ENCODE measurements at regions not wholly inside any gene's neighbourhood (a gene's known extent, or its start where the extent isn't known, plus 50 kb on each side); places are given as distances from the start of the nearest gene placed in this dataset.

- TF ChIP-seq EGR1 (IDR thresholded peaks at IDR 0.05) (no peak), ZBTB7A (IDR thresholded peaks at IDR 0.05; ENCODE audit: low read depth) (no peak), USF1 (IDR thresholded peaks at IDR 0.05) (no peak), TEAD4 (IDR thresholded peaks at IDR 0.05) (no peak), CREB1 (IDR thresholded peaks at IDR 0.05; ENCODE audit: low read depth) (no peak), MAX (IDR thresholded peaks at IDR 0.05) (no peak), REST (IDR thresholded peaks at IDR 0.05; ENCODE audit: low read depth) (no peak), FOXM1 (IDR thresholded peaks at IDR 0.05; ENCODE audit: borderline replicate concordance, low read depth) (no peak), EP300 (IDR thresholded peaks at IDR 0.05; ENCODE audit: borderline replicate concordance) (no peak), TCF12 (IDR thresholded peaks at IDR 0.05; ENCODE audit: low read depth) (no peak), CEBPB (IDR thresholded peaks at IDR 0.05) (no peak), TAF1 (IDR thresholded peaks at IDR 0.05; ENCODE audit: low read depth) (no peak), YY1 (IDR thresholded peaks at IDR 0.05; ENCODE audit: low read depth) (no peak), RAD21 (IDR thresholded peaks at IDR 0.05; ENCODE audit: low read depth) (no peak), NFIC (IDR thresholded peaks at IDR 0.05) (no peak)
Measured at GRCh38 chr9:82584349-82584863, 478.5 kb downstream of the RASEF start.

GRCh38 chr9:82586918-82587356, 476.0 kb downstream of the RASEF start:
- no peak for TF ChIP-seq RAD21 (IDR thresholded peaks at IDR 0.05; ENCODE audit: low read depth)
- TF ChIP-seq MAX (IDR thresholded peaks at IDR 0.05): no peak
- TF ChIP-seq EGR1 (IDR thresholded peaks at IDR 0.05): no peak
- no peak for TF ChIP-seq EP300 (IDR thresholded peaks at IDR 0.05; ENCODE audit: borderline replicate concordance)
- no peak for TF ChIP-seq FOXM1 (IDR thresholded peaks at IDR 0.05; ENCODE audit: borderline replicate concordance, low read depth)
- TF ChIP-seq YY1 (IDR thresholded peaks at IDR 0.05; ENCODE audit: low read depth): no peak
- TF ChIP-seq USF1 (IDR thresholded peaks at IDR 0.05): no peak
- TF ChIP-seq REST (IDR thresholded peaks at IDR 0.05; ENCODE audit: low read depth): no peak
- TF ChIP-seq NFIC (IDR thresholded peaks at IDR 0.05): no peak
- TF ChIP-seq ZBTB7A (IDR thresholded peaks at IDR 0.05; ENCODE audit: low read depth): no peak
- TF ChIP-seq TEAD4 (IDR thresholded peaks at IDR 0.05): no peak
- TF ChIP-seq TAF1 (IDR thresholded peaks at IDR 0.05; ENCODE audit: low read depth): no peak
- TF ChIP-seq CREB1 (IDR thresholded peaks at IDR 0.05; ENCODE audit: low read depth): no peak
- no peak for TF ChIP-seq CEBPB (IDR thresholded peaks at IDR 0.05)
- no peak for TF ChIP-seq TCF12 (IDR thresholded peaks at IDR 0.05; ENCODE audit: low read depth)

- no peak for TF ChIP-seq REST (IDR thresholded peaks at IDR 0.05; ENCODE audit: low read depth)
- TF ChIP-seq NFIC (IDR thresholded peaks at IDR 0.05): no peak
- TF ChIP-seq TAF1 (IDR thresholded peaks at IDR 0.05; ENCODE audit: low read depth): no peak
- no peak for TF ChIP-seq YY1 (IDR thresholded peaks at IDR 0.05; ENCODE audit: low read depth)
- no peak for TF ChIP-seq RAD21 (IDR thresholded peaks at IDR 0.05; ENCODE audit: low read depth)
- no peak for TF ChIP-seq FOXM1 (IDR thresholded peaks at IDR 0.05; ENCODE audit: borderline replicate concordance, low read depth)
- TF ChIP-seq MAX (IDR thresholded peaks at IDR 0.05): no peak
- TF ChIP-seq EP300 (IDR thresholded peaks at IDR 0.05; ENCODE audit: borderline replicate concordance): no peak
- no peak for TF ChIP-seq USF1 (IDR thresholded peaks at IDR 0.05)
- TF ChIP-seq CEBPB (IDR thresholded peaks at IDR 0.05): no peak
- TF ChIP-seq ZBTB7A (IDR thresholded peaks at IDR 0.05; ENCODE audit: low read depth): no peak
- TF ChIP-seq EGR1 (IDR thresholded peaks at IDR 0.05): no peak
- no peak for TF ChIP-seq CREB1 (IDR thresholded peaks at IDR 0.05; ENCODE audit: low read depth)
- TF ChIP-seq TCF12 (IDR thresholded peaks at IDR 0.05; ENCODE audit: low read depth): no peak
- TF ChIP-seq TEAD4 (IDR thresholded peaks at IDR 0.05): no peak
Measured at GRCh38 chr9:82588301-82589180, 474.4 kb downstream of the RASEF start.

All from Ishikawa (cell line).